ENCODE measurements at regions not wholly inside any gene's neighbourhood (a gene's known extent, or its start where the extent isn't known, plus 50 kb on each side); places are given as distances from the start of the nearest gene placed in this dataset.

- no peak for TF ChIP-seq EZH2phosphoT487 (IDR thresholded peaks at IDR 0.05; ENCODE audit: low read length)
- TF ChIP-seq, protein P1, sequence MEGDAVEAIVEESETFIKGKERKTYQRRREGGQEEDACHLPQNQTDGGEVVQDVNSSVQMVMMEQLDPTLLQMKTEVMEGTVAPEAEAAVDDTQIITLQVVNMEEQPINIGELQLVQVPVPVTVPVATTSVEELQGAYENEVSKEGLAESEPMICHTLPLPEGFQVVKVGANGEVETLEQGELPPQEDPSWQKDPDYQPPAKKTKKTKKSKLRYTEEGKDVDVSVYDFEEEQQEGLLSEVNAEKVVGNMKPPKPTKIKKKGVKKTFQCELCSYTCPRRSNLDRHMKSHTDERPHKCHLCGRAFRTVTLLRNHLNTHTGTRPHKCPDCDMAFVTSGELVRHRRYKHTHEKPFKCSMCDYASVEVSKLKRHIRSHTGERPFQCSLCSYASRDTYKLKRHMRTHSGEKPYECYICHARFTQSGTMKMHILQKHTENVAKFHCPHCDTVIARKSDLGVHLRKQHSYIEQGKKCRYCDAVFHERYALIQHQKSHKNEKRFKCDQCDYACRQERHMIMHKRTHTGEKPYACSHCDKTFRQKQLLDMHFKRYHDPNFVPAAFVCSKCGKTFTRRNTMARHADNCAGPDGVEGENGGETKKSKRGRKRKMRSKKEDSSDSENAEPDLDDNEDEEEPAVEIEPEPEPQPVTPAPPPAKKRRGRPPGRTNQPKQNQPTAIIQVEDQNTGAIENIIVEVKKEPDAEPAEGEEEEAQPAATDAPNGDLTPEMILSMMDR (IDR thresholded peaks at IDR 0.05; ENCODE audit: low read length), result no peak
Measured at GRCh38 chr5:127176769-127177168, 103.5 kb upstream of the C5orf63 start.

All from MM.1S (cell line).